HepG2 (cell line): ENCODE measurements at regions not wholly inside any gene's neighbourhood (a gene's known extent, or its start where the extent isn't known, plus 50 kb on each side); places are given as distances from the start of the nearest gene placed in this dataset.

Experiments
- ATAC-seq: fragments of 200-7000 bp; cut with Tn5 transposase; 3 replicates; pipeline ENCODE4 v1.9.1; 2020; ENCODE audit warnings: mild to moderate bottlenecking, moderate library complexity
- BruUV-seq: library from RNA; stranded (reverse); fragments of 400-500 nt; replicated peaks from 2 replicates; lab custom pipeline; 2021; lab: Mats Ljungman, UMichigan
- CTCF ChIA-PET: fragments of 300-600 bp; formaldehyde crosslinking; extraction: SDS; loops from one replicate; lab custom pipeline; 2021; ENCODE audit warnings: low total read pairs, inconsistent platforms, low intra/inter-chr PET ratio; lab: Yijun Ruan, JAX
- POLR2A ChIA-PET: fragments of 350-600 bp; sonication (Branson Sonifier 250); formaldehyde crosslinking; loops from one replicate; lab custom pipeline; 2020; ENCODE audit warnings: antibody characterized with exemption, inconsistent platforms; lab: Yijun Ruan, JAX
- DNase-seq: peaks from one replicate; pipeline ENCODE4 v3.0.0-alpha.2; 2015; ENCODE audit warnings: low spot score
- FAIRE-seq: peaks from 3 replicates; lab custom pipeline; 2011; peaks lifted over from hg19 to GRCh38; lab: Jason Lieb, UNC
- H2AFZ ChIP-seq: one replicate; pipeline ENCODE4 v1.6.1; 2011; ENCODE audit warnings: low read length, inconsistent platforms
- H3K27ac ChIP-seq: fragments of 300-600 bp; 3 replicates; pipeline ENCODE4 v1.8.0; 2011; ENCODE audit warnings: mixed run types, mild to moderate bottlenecking, mixed read lengths, low read length, inconsistent platforms; ENCODE audit not compliant: insufficient read depth; ENCODE audit errors: extremely low read length
- H3K27me3 ChIP-seq, 2 experiments: fragments of 200-600 bp in 1 of 2; 2 replicates in 1 of 2; 3 replicates in 1 of 2; pipeline versions ENCODE4 v1.6.0 to v1.8.0; 2011; ENCODE audit warnings: low read length in 2 of 2, mild to moderate bottlenecking in 2 of 2, moderate library complexity in 2 of 2, inconsistent platforms in 1 of 2; ENCODE audit not compliant: insufficient read depth in 2 of 2, control insufficient read depth in 1 of 2
- H3K36me3 ChIP-seq, 2 experiments: fragments of 200-600 bp in 1 of 2; replicated peaks in 1 of 2; 2 replicates in 1 of 2; 3 replicates in 1 of 2; pipeline versions ENCODE4 v1.5.1 to v1.8.0; 2011; ENCODE audit warnings: low read length in 2 of 2, inconsistent platforms in 1 of 2; ENCODE audit not compliant: insufficient read depth in 2 of 2, control insufficient read depth in 1 of 2
- H3K4me1 ChIP-seq: 2 replicates; pipeline ENCODE4 v1.5.1; 2012; ENCODE audit warnings: low read length, inconsistent platforms; ENCODE audit not compliant: insufficient read depth
- H3K4me2 ChIP-seq: 2 replicates; pipeline ENCODE4 v1.6.0; 2011; ENCODE audit warnings: low read depth, low read length, inconsistent platforms
- H3K4me3 ChIP-seq, 3 experiments: fragments of 200-600 bp in 1 of 3; sonication (generic), shearing (Covaris generic) in 1 of 3; replicated peaks in 1 of 3; 2 replicates each; pipeline ENCODE4 v1.5.1; 2011 to 2016; ENCODE audit warnings: low read length in 3 of 3, inconsistent platforms in 2 of 3, low read depth in 2 of 3, mild to moderate bottlenecking in 2 of 3, control low read depth in 1 of 3, mixed read lengths in 1 of 3; ENCODE audit not compliant: insufficient read depth in 1 of 3
- H3K79me2 ChIP-seq: one replicate; pipeline ENCODE4 v1.6.1; 2011; ENCODE audit warnings: low read length, inconsistent platforms; ENCODE audit not compliant: insufficient read depth
- H3K9ac ChIP-seq: 2 replicates; pipeline ENCODE4 v1.6.0; 2011; ENCODE audit warnings: mild to moderate bottlenecking, low read depth, low read length, inconsistent platforms; ENCODE audit not compliant: insufficient read depth
- H3K9me3 ChIP-seq: 2 replicates; pipeline ENCODE4 v1.5.1; 2012; ENCODE audit warnings: mild to moderate bottlenecking, low read length
- H4K20me1 ChIP-seq: 2 replicates; pipeline ENCODE4 v1.6.0; 2011; ENCODE audit warnings: inconsistent platforms, mild to moderate bottlenecking, low read length, moderate library complexity; ENCODE audit not compliant: insufficient read depth
- AHDC1 ChIP-seq: sonication (generic); formaldehyde crosslinking; IDR thresholded peaks from 2 replicates; pipeline ENCODE4 v1.5.1; 2020; ENCODE audit warnings: mild to moderate bottlenecking, missing genetic modification reagents, borderline replicate concordance
- CREB1 ChIP-seq, 2 experiments: fragments of 450-650 bp in 1 of 2; IDR thresholded peaks; 2 replicates each; pipeline ENCODE4 v1.6.1; 2016 to 2017; ENCODE audit warnings: control low read depth in 1 of 2, mild to moderate bottlenecking in 1 of 2, missing compliant biosample characterization in 1 of 2, missing genetic modification characterization in 1 of 2
- HHEX ChIP-seq: IDR thresholded peaks from 2 replicates; pipeline ENCODE4 v1.6.1; 2016; ENCODE audit warnings: control low read depth
- LRRFIP1 ChIP-seq: sonication (generic); formaldehyde crosslinking; conservative IDR thresholded peaks from 2 replicates; pipeline ENCODE4 v1.4.0; 2020; ENCODE audit warnings: missing genetic modification reagents
- MAFK ChIP-seq, 2 experiments: IDR thresholded peaks in 1 of 2; conservative IDR thresholded peaks in 1 of 2; 2 replicates each; pipeline ENCODE4 v1.6.1; 2011; ENCODE audit warnings: improper control_type of control experiment in 2 of 2, low read length in 2 of 2
- RBM22 ChIP-seq: fragments of 200-400 bp; formaldehyde crosslinking; optimal IDR thresholded peaks from 2 replicates; pipeline ENCODE3; 2017; ENCODE audit warnings: mild to moderate bottlenecking, low read length, moderate library complexity
- ZNF44 ChIP-seq: sonication (generic); formaldehyde crosslinking; IDR thresholded peaks from 2 replicates; pipeline ENCODE4 v1.5.1; 2020; ENCODE audit warnings: mild to moderate bottlenecking, missing genetic modification reagents
- ZNF589 ChIP-seq: sonication (generic); formaldehyde crosslinking; conservative IDR thresholded peaks from 2 replicates; pipeline ENCODE4 v1.8.0; 2022; ENCODE audit warnings: mild to moderate bottlenecking, moderate library complexity, missing genetic modification reagents
- ZNF629 ChIP-seq: sonication (generic); formaldehyde crosslinking; conservative IDR thresholded peaks from 2 replicates; pipeline ENCODE4 v1.5.0; 2020; ENCODE audit warnings: missing genetic modification reagents
- WGBS: methylation state at CpG from one replicate; pipeline ENCODE4 v1.1.6; 2017; ENCODE audit warnings: low lambda C conversion rate; 5-methylcytosine and 5-hydroxymethylcytosine counted together
- in situ Hi-C: cut with HindIII; loops from 2 replicates; pipeline ENCODE4 v1.10.0; 2017; ENCODE audit warnings: low pct_unique_long_range_greater_than_20kb; ENCODE audit not compliant: extremely low pct_ligation_motif_present
- intact Hi-C: fragments of 100-400 bp; cut with micrococcal nuclease; formaldehyde crosslinking; loops from one replicate; pipeline ENCODE4 v1.10.0; 2022; ENCODE audit not compliant: unreplicated experiment

- TF ChIP-seq AHDC1 (CRISPR knock-in tag) = no peak
- TF ChIP-seq RBM22 = no peak
- no peak for TF ChIP-seq ZNF589 (CRISPR knock-in tag)
Observed at GRCh38 chr12:124456652-124457152, 110.7 kb downstream of the NCOR2 start (continued).

- no peaks in the 10 kb centered on the region for H3K79me2 ChIP-seq
- H3K4me2 ChIP-seq = no peak overlapping the region
- no peak overlapping the region for H3K4me3 ChIP-seq
- H2AFZ ChIP-seq = no peak overlapping the region
- no peak for FAIRE-seq
- intact Hi-C loops = no loop called here
- in situ Hi-C loops = no loop called here
- CTCF ChIA-PET = no interaction called here
- no peak overlapping the region for H3K27ac ChIP-seq
- POLR2A ChIA-PET = no interaction called here
- H3K36me3 ChIP-seq = peaks cover 14 to 18% of the 10 kb centered on the region in 2 experiments; a peak in 4 of 5 replicates
- no peaks in the 10 kb centered on the region for H3K4me1 ChIP-seq
- H3K9ac ChIP-seq = no peak overlapping the region
- DNase-seq = no peak
- peaks cover 6% of the 10 kb centered on the region; the same call in 1 of the 2 replicates for H4K20me1 ChIP-seq
- ATAC-seq = no peak
- over 99% methylated on average over 10 of the region's 12 CpGs for WGBS
- BruUV-seq = no TSS peak
- H3K27me3 ChIP-seq = no peaks in the 10 kb centered on the region
- no peaks in the 10 kb centered on the region for H3K9me3 ChIP-seq
- TF ChIP-seq LRRFIP1 (CRISPR knock-in tag) = no peak
- TF ChIP-seq MAFK (conservative IDR thresholded peaks at IDR 0.05 in 1 of 2, IDR thresholded peaks at IDR 0.05 in 1 of 2; ENCODE audit: low read length in 2 of 2) = peak in 1 of 2 experiments; percentile 33; a peak in 2 of 4 replicates
- no peak for TF ChIP-seq HHEX (CRISPR knock-in tag)
- TF ChIP-seq CREB1 (IDR thresholded peaks at IDR 0.05) = peak; percentile 51; the same call in 1 of the 2 replicates
- TF ChIP-seq CREB1 (CRISPR knock-in tag; IDR thresholded peaks at IDR 0.05) = no peak
- 0 out of 2 replicates have a peak, but pooled peaks have one; percentile 57 for TF ChIP-seq ZNF629 (CRISPR knock-in tag)
- no peak for TF ChIP-seq ZNF44
Observed at GRCh38 chr12:124456133-124456651, 111.2 kb downstream of the NCOR2 start.
